HEK293 (cell line): ENCODE measurements at regions not wholly inside any gene's neighbourhood (a gene's known extent, or its start where the extent isn't known, plus 50 kb on each side); places are given as distances from the start of the nearest gene placed in this dataset.

Source experiments
- CTCF ChIA-PET: fragments of 350-600 bp; formaldehyde crosslinking; extraction: SDS; loops from one replicate; lab custom pipeline; 2021; ENCODE audit warnings: antibody characterized with exemption; lab: Yijun Ruan, JAX
- POLR2A ChIA-PET: fragments of 300-600 bp; formaldehyde crosslinking; extraction: SDS; loops from one replicate; lab custom pipeline; 2020; ENCODE audit warnings: antibody characterized with exemption, inconsistent platforms; lab: Yijun Ruan, JAX
- H3K27ac ChIP-seq: fragments of 200-500 bp; sonication (Bioruptor generic); 2 replicates; pipeline ENCODE4 v1.5.1; 2014; ENCODE audit warnings: low read depth, low read length, control low read depth, inconsistent platforms; ENCODE audit errors: extremely low read depth
- H3K36me3 ChIP-seq, 2 experiments: fragments of 200-500 bp in 1 of 2; sonication (Bioruptor generic) in 1 of 2; 1 replicate in 1 of 2; 2 replicates in 1 of 2; pipeline ENCODE4 v1.5.1; 2014 to 2017; ENCODE audit warnings: inconsistent platforms in 2 of 2, low read length in 2 of 2; ENCODE audit not compliant: control insufficient read depth in 2 of 2, insufficient read depth in 1 of 2
- H3K4me1 ChIP-seq: fragments of 200-500 bp; sonication (Bioruptor generic); 2 replicates; pipeline ENCODE4 v1.5.1; 2014; ENCODE audit warnings: mild to moderate bottlenecking, low read length, inconsistent platforms; ENCODE audit not compliant: control insufficient read depth, insufficient read depth
- H3K4me3 ChIP-seq: 2 replicates; pipeline ENCODE4 v1.5.1; 2011; ENCODE audit warnings: low read depth, mild to moderate bottlenecking, control low read depth, low read length, moderate library complexity
- H3K9me3 ChIP-seq: fragments of 200-500 bp; sonication (Bioruptor generic); 2 replicates; pipeline ENCODE4 v1.5.1; 2014; ENCODE audit warnings: low read depth, low read length, inconsistent platforms; ENCODE audit not compliant: control insufficient read depth, insufficient read depth
- HOXA7 ChIP-seq: sonication (generic); formaldehyde crosslinking; IDR thresholded peaks from 2 replicates; pipeline ENCODE4 v1.8.1; 2022; ENCODE audit warnings: missing genetic modification reagents, borderline replicate concordance
- INSM2 ChIP-seq: fragments of 450-650 bp; formaldehyde crosslinking; IDR thresholded peaks from 2 replicates; pipeline ENCODE4 v1.5.1; 2016; ENCODE audit warnings: missing biosample characterization, missing genetic modification characterization
- MYNN ChIP-seq: fragments of 450-650 bp; formaldehyde crosslinking; IDR thresholded peaks from 2 replicates; pipeline ENCODE4 v1.5.1; 2016; ENCODE audit warnings: missing biosample characterization, missing genetic modification characterization, borderline replicate concordance
- MZF1 ChIP-seq: fragments of 450-650 bp; formaldehyde crosslinking; IDR thresholded peaks from 2 replicates; pipeline ENCODE4 v1.5.1; 2017; ENCODE audit warnings: missing biosample characterization, missing genetic modification characterization, borderline replicate concordance
- PATZ1 ChIP-seq: fragments of 450-650 bp; formaldehyde crosslinking; IDR thresholded peaks from 2 replicates; pipeline ENCODE4 v1.5.1; 2016; ENCODE audit warnings: missing biosample characterization, missing genetic modification characterization
- SP3 ChIP-seq: fragments of 450-650 bp; formaldehyde crosslinking; IDR thresholded peaks from 2 replicates; pipeline ENCODE4 v1.5.1; 2016; ENCODE audit warnings: missing biosample characterization, missing genetic modification characterization
- ZBTB48 ChIP-seq: fragments of 450-650 bp; formaldehyde crosslinking; IDR thresholded peaks from 2 replicates; pipeline ENCODE4 v1.5.1; 2016; ENCODE audit warnings: missing biosample characterization, missing genetic modification characterization
- ZFP69B ChIP-seq: fragments of 450-650 bp; formaldehyde crosslinking; IDR thresholded peaks from 2 replicates; pipeline ENCODE4 v1.5.1; 2016; ENCODE audit warnings: missing biosample characterization, missing genetic modification characterization
- ZNF24 ChIP-seq: fragments of 450-650 bp; formaldehyde crosslinking; IDR thresholded peaks from 2 replicates; pipeline ENCODE4 v1.5.1; 2016; ENCODE audit warnings: missing biosample characterization, missing genetic modification characterization
- ZNF37A ChIP-seq: fragments of 450-650 bp; IDR thresholded peaks from 2 replicates; pipeline ENCODE4 v1.5.1; 2018; ENCODE audit warnings: missing biosample characterization, missing genetic modification characterization
- ZNF426 ChIP-seq: fragments of 450-650 bp; formaldehyde crosslinking; IDR thresholded peaks from 2 replicates; pipeline ENCODE4 v1.5.1; 2017; ENCODE audit warnings: missing biosample characterization, missing genetic modification characterization, mild to moderate bottlenecking, inconsistent platforms, moderate library complexity
- ZNF513 ChIP-seq: fragments of 450-650 bp; IDR thresholded peaks from 2 replicates; pipeline ENCODE4 v1.5.1; 2018; ENCODE audit warnings: missing biosample characterization, missing genetic modification characterization
- ZSCAN18 ChIP-seq: fragments of 450-650 bp; formaldehyde crosslinking; IDR thresholded peaks from 2 replicates; pipeline ENCODE4 v1.5.1; 2016; ENCODE audit warnings: missing biosample characterization, missing genetic modification characterization

GRCh38 chr19:32020538-32020937, 324.9 kb upstream of the ZNF507 start:
- Histone ChIP-seq H3K27ac (no peak overlapping the region), H3K36me3 (no peaks in the 10 kb centered on the region), H3K4me1 (peaks cover 17% of the 10 kb centered on the region), H3K9me3 (no peaks in the 10 kb centered on the region; the same call in 1 of the 2 replicates), H3K4me3 (no peak overlapping the region)
- CTCF ChIA-PET, result interaction anchor here (0.9 kb wide), 1 partner anchor 1351 kb away, joined by 3 read pairs; no protein-coding TSS in a partner anchor
- no peak for TF ChIP-seq ZNF426 (tag by site-specific recombination)
- TF ChIP-seq INSM2, result no peak
- no peak for TF ChIP-seq ZBTB48 (tag by site-specific recombination)
- no peak for TF ChIP-seq SP3 (tag by site-specific recombination)
- no peak for TF ChIP-seq ZNF37A (tag by site-specific recombination)
- no peak for TF ChIP-seq ZFP69B (tag by site-specific recombination)
- TF ChIP-seq PATZ1 (tag by site-specific recombination), result no peak
- TF ChIP-seq MYNN (tag by site-specific recombination), result no peak
- no peak for TF ChIP-seq ZNF513 (tag by site-specific recombination)
- TF ChIP-seq, all 188 proteins: peak for 0
- POLR2A ChIA-PET, result no interaction called here

- TF ChIP-seq ZNF24 (tag by site-specific recombination), result no peak
- TF ChIP-seq HOXA7 (CRISPR knock-in tag), result no peak
- no peak for TF ChIP-seq MZF1
- no peak for TF ChIP-seq ZSCAN18 (tag by site-specific recombination)
- TF ChIP-seq, all 188 proteins: peak for 0
- H3K36me3 ChIP-seq, result no peaks in the 10 kb centered on the region
- H3K4me3 ChIP-seq, result no peak overlapping the region
- H3K4me1 ChIP-seq, result peaks cover 19% of the 10 kb centered on the region
- ChIA-PET CTCF (interaction anchor here (0.6 to 1.1 kb wide), 3 partner anchors 18 to 19 kb away, joined by 3 to 4 read pairs (median 3); no protein-coding TSS in a partner anchor), POLR2A (interaction anchor here (0.6 kb wide), 1 partner anchor 552 kb away, joined by 5 read pairs; no protein-coding TSS in a partner anchor)
- H3K9me3 ChIP-seq, result no peaks in the 10 kb centered on the region; the same call in 1 of the 2 replicates
- no peak overlapping the region for H3K27ac ChIP-seq
Measured at GRCh38 chr19:32022044-32022640, 323.3 kb upstream of the ZNF507 start.
